HS-5 (cell line): ENCODE measurements at regions not wholly inside any gene's neighbourhood (a gene's known extent, or its start where the extent isn't known, plus 50 kb on each side); places are given as distances from the start of the nearest gene placed in this dataset.
"Not testable (repeated sequence)": the region's sequence is repeated elsewhere in the genome, so short reads cannot be mapped to it uniquely, and the experiment has no call there.

Experiments used
- DNase-seq: peaks from one replicate; pipeline ENCODE4 v3.0.0-alpha.2; 2012; ENCODE audit warnings: low read depth

- DNase-seq = not testable (repeated sequence)
These were observed 113.9 kb upstream of the CXADR start for GRCh38 chr21:17398954-17399353.

DNA sequence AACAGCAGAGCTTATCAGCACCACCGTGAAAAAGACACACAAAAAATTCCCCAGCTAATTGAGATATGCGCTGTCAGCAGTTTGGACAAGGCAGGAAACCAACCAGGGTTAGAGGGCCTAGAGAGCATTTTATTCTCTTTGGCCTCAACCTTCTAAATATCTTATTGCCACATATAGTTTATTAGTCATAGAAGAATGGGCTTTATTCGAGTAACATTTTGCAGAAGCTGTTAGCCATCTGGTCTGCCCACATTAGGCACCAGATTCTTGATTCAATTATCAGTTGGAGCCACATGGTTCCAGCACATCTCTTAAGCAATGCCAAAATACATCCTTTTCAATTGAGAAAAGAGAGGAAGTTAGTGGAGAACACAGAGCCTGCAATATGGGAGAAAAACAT is 109.9 kb upstream of the CXADR start:
- no peak for DNase-seq

DNA sequence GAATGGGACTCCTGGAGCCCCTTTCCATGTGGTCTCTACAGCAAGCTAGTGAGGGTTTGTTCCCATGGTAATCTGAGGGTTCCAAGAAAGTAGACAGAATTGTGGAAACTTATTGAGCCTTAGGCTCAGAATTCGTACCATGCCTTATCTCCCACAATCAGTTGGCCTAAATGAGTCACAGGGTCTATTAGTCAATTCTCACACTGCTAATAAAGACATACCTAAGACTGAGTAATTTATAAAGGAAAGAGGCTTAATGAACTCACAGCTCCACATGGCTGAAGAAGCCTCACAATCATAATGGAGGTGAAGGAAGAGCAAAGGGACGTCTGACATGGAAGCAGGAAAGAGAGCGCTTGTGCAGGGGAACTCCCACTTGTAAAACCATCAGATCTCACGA is 106.6 kb upstream of the CXADR start:
- no peak for DNase-seq

- DNase-seq = no peak
These were observed 98.1 kb upstream of the CXADR start for GRCh38 chr21:17414766-17415165.

- no peak for DNase-seq
These were observed 96.7 kb upstream of the CXADR start for GRCh38 chr21:17416139-17416538.

- no peak for DNase-seq
These were observed 89.9 kb upstream of the CXADR start for GRCh38 chr21:17422931-17423330.

DNA sequence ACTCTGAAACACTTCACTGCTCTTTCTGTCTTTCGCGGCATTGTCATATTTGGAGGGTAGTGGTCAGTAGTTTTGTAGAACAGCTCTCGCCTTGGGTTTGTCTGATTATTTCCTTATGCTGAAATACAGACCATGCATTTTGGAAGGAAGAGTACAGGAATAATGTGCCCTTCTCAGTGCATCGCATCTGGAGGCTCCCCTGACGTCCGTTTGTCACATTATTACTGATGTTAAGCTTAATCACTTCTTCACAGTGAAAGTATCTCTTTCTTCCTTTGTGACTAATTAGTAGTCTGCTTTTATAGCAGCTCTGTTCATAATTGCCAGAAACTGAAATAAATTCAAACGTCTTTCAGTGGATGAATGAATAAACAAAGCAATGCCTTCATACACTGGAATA is 85.7 kb upstream of the CXADR start:
- no peak for DNase-seq

DNA sequence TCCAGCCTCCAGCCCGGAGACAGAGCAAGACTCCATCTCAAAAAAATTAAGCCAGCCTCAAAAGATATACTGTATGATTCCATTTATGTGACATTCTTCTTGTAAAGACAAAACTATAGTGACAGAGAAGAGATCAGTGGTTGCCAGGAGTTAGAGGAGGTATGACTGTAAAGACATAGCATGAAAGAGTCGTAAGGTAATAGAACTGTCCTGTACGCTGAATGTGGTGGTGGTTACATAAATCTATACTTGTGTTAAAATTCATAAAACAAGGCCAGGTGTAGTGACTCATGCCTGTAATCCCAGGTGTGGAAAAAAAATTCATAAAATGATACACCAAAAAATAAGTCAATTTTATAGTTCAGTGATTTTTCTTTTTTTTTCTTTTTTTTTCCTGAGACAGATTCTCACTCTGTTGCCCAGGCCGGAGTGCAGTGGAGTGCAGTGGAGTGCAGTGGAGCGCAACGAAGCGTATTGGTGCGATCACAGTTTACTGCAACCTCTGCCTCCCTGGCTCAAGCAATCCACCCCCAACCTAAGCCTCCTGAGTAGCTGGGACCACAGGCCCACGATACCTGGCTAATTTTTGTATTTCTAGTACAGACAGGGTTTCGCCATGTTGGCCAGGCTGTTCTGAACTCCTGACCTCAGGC is 84.9 kb upstream of the CXADR start:
- DNase-seq = no peak

DNA sequence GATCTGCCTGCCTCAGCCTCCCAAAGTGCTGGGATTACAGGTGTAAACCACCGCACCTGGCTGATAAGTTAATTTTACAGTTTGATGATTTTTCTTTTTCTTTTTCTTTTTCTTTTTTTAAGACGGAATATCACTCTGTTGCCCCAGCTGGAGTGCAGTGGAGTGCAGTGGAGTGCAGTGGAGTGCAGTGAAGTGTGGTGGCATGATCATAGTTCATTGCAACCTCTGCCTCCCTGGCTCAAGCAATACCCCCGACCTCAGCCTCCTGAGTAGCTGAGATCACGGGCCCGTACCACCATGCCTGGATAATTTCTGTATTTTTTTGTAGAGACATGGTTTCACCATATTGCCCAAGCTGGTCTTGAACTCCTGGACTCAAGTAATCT is 84.4 kb upstream of the CXADR start:
- no peak for DNase-seq

GRCh38 chr21:17428980-17429379 is 83.9 kb upstream of the CXADR start:
- no peak for DNase-seq

- no peak for DNase-seq
These were observed 82.9 kb upstream of the CXADR start for GRCh38 chr21:17429936-17430335.

GRCh38 chr21:17432732-17433057 is 80.1 kb upstream of the CXADR start:
- DNase-seq = no peak

GRCh38 chr21:17433730-17434129 is 79.1 kb upstream of the CXADR start:
- no peak for DNase-seq

- no peak for DNase-seq
These were observed 77.0 kb upstream of the CXADR start for GRCh38 chr21:17435565-17436543.

- no peak for DNase-seq
These were observed 76.2 kb upstream of the CXADR start for GRCh38 chr21:17436626-17437111.

DNA sequence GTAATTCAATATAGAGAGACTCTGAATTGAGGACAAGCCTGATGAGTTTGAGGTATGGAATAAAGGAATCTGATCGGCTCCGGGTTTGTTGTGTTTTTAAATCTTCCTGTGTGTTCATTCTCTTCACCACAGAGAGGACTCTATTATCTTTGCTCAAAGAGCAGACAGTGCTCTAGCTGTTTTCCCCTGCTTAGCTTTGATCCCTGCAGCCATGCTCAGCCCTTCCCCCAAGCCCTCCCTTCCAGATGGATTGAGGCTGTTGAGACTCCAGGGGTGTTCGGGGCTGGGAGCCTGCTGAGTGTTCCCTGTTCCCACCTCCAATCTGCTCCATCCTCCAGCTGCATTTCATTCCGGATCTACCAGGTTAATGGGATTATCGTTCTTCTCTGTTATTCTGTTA is 74.2 kb upstream of the CXADR start:
- DNase-seq = no peak

GRCh38 chr21:17440969-17441368 is 71.9 kb upstream of the CXADR start:
- DNase-seq = no peak

DNA sequence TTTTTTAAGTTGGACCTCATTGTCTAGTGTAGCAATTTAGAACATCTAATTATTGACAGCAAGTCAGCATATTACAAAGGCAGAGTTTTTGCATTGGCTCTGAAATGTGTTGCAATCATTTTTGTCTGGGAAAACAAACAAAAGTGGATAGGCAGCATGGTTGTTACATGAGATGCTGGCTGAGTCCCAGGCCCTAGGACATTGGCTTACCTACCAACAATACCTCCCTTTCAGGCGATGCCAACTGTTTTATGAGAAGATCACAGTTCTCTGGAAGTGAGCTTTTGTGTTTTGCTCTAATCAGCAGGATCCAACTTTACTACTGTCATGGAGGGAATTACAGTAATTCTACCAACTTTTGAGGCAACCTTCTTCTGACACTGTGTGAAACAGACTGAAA is 71.5 kb upstream of the CXADR start:
- DNase-seq = no peak

DNA sequence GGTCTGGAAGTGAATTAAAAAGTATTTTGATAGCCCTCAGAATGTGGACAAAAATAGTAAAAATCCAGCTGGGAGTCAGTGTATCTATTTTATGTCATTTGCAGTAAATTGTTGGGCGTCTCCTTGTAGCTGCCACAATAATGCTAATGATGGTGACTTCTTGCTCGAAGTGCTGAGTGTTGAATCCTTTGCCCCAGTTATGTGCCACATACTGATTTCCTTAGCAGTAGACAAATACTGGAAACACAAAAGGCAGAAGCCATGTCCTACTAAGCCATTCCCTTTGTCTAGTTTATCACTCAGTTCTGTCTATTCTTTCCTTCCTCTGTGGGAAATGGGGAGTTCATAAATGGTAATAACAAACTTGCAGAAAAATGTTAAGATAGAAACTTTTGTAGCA is 70.7 kb upstream of the CXADR start:
- no peak for DNase-seq

DNA sequence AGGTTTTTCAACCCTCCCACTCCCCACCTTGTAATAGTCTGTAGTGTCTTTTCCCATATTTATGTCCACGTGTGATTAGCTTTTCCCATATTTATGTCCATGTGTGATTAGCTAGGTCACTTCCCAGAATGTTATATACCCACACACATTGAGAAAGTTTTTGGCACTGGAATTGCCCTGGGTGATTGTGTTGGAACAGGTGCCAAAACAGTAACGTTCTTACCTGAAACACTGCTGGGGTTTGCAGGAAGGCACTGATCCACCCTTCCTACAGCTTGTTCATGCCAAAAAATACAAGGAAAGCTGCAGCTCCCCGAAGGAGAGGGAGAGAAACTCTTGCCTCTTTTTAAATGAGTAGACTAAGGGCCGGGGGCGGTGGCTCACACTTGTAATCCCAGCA is 68.0 kb upstream of the CXADR start:
- DNase-seq = no peak

DNA sequence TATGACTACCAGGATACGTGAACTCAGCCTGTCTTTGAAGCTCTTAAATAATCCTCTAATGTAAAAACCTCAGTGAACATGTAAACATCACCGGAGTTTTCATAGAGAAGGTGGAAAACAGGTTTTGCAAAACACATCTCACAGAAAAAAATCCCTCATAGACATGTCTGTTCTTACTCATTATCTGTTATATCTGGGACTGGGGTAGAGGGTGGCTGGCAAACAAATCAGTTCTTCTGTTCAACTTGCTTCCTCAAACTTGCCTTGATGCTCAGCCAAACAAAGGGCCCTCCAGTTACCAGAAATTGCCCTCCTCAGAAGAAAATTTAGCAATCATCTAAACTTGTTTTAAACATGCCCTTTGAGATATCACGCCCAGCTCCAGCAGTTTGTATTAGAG is 66.1 kb upstream of the CXADR start:
- DNase-seq = no peak

- DNase-seq = no peak
These were observed 63.1 kb upstream of the CXADR start for GRCh38 chr21:17449701-17450100.

DNA sequence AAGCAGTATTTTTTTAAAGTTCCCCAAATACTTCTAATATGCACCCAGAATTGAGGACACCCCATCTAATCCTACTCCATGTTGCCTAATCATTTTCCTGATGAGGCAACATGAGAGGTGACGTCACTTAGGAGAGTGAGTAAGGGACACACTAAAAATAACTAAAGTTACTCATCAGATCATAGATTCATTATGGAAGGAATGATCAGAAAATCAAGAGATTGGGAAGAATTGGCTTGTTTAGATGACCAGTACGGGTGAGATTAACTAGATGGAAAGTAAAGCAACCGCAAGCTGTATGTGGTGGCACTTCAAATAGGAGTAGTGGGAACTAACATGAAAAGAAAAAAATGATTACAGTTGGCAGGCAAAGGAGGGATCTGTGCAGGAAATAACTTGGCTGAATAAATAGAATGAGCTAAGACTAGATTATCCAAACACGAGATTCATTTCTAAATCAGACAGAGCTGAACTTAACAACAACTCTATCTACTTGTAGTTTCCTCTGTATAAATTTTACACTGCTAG is 61.4 kb upstream of the CXADR start:
- DNase-seq = peak; percentile 69
